K562 (cell line): ENCODE measurements at regions not wholly inside any gene's neighbourhood (a gene's known extent, or its start where the extent isn't known, plus 50 kb on each side); places are given as distances from the start of the nearest gene placed in this dataset.
"Not testable (repeated sequence)": the region's sequence is repeated elsewhere in the genome, so short reads cannot be mapped to it uniquely, and the experiment has no call there.

Experiments used
- ATAC-seq: fragments of 200-7000 bp; cut with Tn5 transposase; 3 replicates; pipeline ENCODE4 v1.9.1; 2020; ENCODE audit warnings: moderate library complexity
- BruUV-seq: library from RNA; stranded (reverse); fragments of 400-500 nt; replicated peaks from 2 replicates; lab custom pipeline; 2021; lab: Mats Ljungman, UMichigan
- CTCF ChIA-PET: fragments of 300-600 bp; formaldehyde crosslinking; extraction: SDS; loops from one replicate; lab custom pipeline; 2021; ENCODE audit warnings: low intra/inter-chr PET ratio; lab: Yijun Ruan, JAX
- POLR2A ChIA-PET: fragments of 300-600, 350-650 bp; sonication (Branson Sonifier 250); formaldehyde crosslinking; extraction: SDS; loops from one replicate; lab custom pipeline; 2021; ENCODE audit warnings: antibody characterized with exemption, inconsistent platforms; lab: Yijun Ruan, JAX
- DNase-seq, 4 experiments: peaks; one replicate each; pipeline versions ENCODE4 v3.0.0 to v3.0.0-alpha.2; 2011 to 2018; ENCODE audit warnings: low spot score in 3 of 4, mixed read lengths in 3 of 4; ENCODE audit errors: extremely low read depth in 1 of 4
- FAIRE-seq: peaks from 2 replicates; lab custom pipeline; 2011; peaks lifted over from hg19 to GRCh38; lab: Jason Lieb, UNC
- H2AFZ ChIP-seq: 2 replicates; pipeline ENCODE4 v1.6.0; 2011; ENCODE audit warnings: low read depth, low read length, control low read depth, inconsistent platforms
- H3K27ac ChIP-seq: fragments of 200-600 bp; 3 replicates; pipeline ENCODE4 v1.8.0; 2011; ENCODE audit warnings: low read depth, mild to moderate bottlenecking, control low read depth, inconsistent platforms, low read length, moderate library complexity, mixed read lengths; ENCODE audit errors: extremely low read depth
- H3K27me3 ChIP-seq, 2 experiments: fragments of 300-600 bp in 1 of 2; 2 replicates in 1 of 2; 3 replicates in 1 of 2; pipeline versions ENCODE4 v1.6.0 to v1.8.0; 2011; ENCODE audit warnings: inconsistent platforms in 2 of 2, low read length in 2 of 2, mild to moderate bottlenecking in 1 of 2, mixed read lengths in 1 of 2, moderate library complexity in 1 of 2; ENCODE audit not compliant: control insufficient read depth in 2 of 2, insufficient read depth in 2 of 2
- H3K36me3 ChIP-seq: fragments of 300-600 bp; 3 replicates; pipeline ENCODE4 v1.8.0; 2011; ENCODE audit warnings: mild to moderate bottlenecking, low read length, inconsistent platforms; ENCODE audit not compliant: control insufficient read depth, insufficient read depth
- H3K4me1 ChIP-seq, 2 experiments: fragments of 200-600 bp in 1 of 2; replicated peaks in 1 of 2; 2 replicates in 1 of 2; 3 replicates in 1 of 2; pipeline versions ENCODE4 v1.5.1 to v1.8.0; 2011; ENCODE audit warnings: inconsistent platforms in 2 of 2, low read length in 2 of 2, mild to moderate bottlenecking in 1 of 2, mixed read lengths in 1 of 2, moderate library complexity in 1 of 2; ENCODE audit not compliant: control insufficient read depth in 2 of 2, insufficient read depth in 2 of 2
- H3K4me2 ChIP-seq: 2 replicates; pipeline ENCODE4 v1.6.1; 2011; ENCODE audit warnings: low read length, control low read depth, inconsistent platforms, mixed read lengths; ENCODE audit not compliant: insufficient read depth
- H3K4me3 ChIP-seq: fragments of 200-600 bp; sonication (generic), shearing (Covaris generic); 2 replicates; pipeline ENCODE4 v1.5.1; 2016; ENCODE audit warnings: control low read depth, inconsistent platforms
- H3K79me2 ChIP-seq: fragments of 200-600 bp; 3 replicates; pipeline ENCODE4 v1.8.0; 2011; ENCODE audit warnings: low read length, inconsistent platforms; ENCODE audit not compliant: control insufficient read depth, insufficient read depth
- H3K9ac ChIP-seq, 2 experiments: 2 replicates each; pipeline versions ENCODE4 v1.6.0 to v1.6.1; 2011; ENCODE audit warnings: low read depth in 2 of 2, low read length in 2 of 2, control low read depth in 1 of 2, inconsistent platforms in 1 of 2, mild to moderate bottlenecking in 1 of 2, mixed read lengths in 1 of 2; ENCODE audit not compliant: insufficient read depth in 1 of 2
- H3K9me1 ChIP-seq: one replicate; pipeline ENCODE4 v1.6.0; 2011; ENCODE audit warnings: inconsistent platforms, mild to moderate bottlenecking, low read length, moderate library complexity; ENCODE audit not compliant: control insufficient read depth, insufficient read depth
- H3K9me3 ChIP-seq: replicated peaks from 2 replicates; pipeline ENCODE4 v1.5.1; 2011; ENCODE audit warnings: low read depth, low read length, inconsistent platforms; ENCODE audit not compliant: control insufficient read depth, insufficient read depth
- H4K20me1 ChIP-seq: replicated peaks from 2 replicates; pipeline ENCODE4 v1.6.1; 2011; ENCODE audit warnings: low read length, inconsistent platforms, mixed read lengths; ENCODE audit not compliant: control insufficient read depth, insufficient read depth
- CBFA2T2 ChIP-seq: fragments of 450-650 bp; conservative IDR thresholded peaks from 2 replicates; pipeline ENCODE4 v1.6.1; 2017; ENCODE audit warnings: mild to moderate bottlenecking
- CBFA2T3 ChIP-seq: fragments of 450-650 bp; IDR thresholded peaks from 2 replicates; pipeline ENCODE4 v1.6.1; 2017
- MLX ChIP-seq, 2 experiments: fragments of 450-650 bp in 1 of 2; sonication (generic) in 1 of 2; formaldehyde crosslinking; conservative IDR thresholded peaks; 2 replicates each; pipeline versions ENCODE4 v1.4.0 to v1.8.1; 2020 to 2022; ENCODE audit warnings: mild to moderate bottlenecking in 1 of 2, missing genetic modification reagents in 1 of 2
- TCF15 ChIP-seq: fragments of 250-450 bp; sonication (Bioruptor Pico); IDR thresholded peaks from 2 replicates; pipeline ENCODE4 v1.8.0; 2022; ENCODE audit warnings: moderate library complexity, mild to moderate bottlenecking, inconsistent platforms
- ZEB2 ChIP-seq: fragments of 450-650 bp; IDR thresholded peaks from 2 replicates; pipeline ENCODE4 v1.6.1; 2016
- WGBS: fragments of 100-300 bp; shearing (Covaris generic); methylation state at CpG from one replicate; pipeline ENCODE4 v1.1.6; 2016; ENCODE audit warnings: low coverage, mixed read lengths; ENCODE audit not compliant: insufficient coverage; ENCODE audit errors: missing lambda C conversion rate; 5-methylcytosine and 5-hydroxymethylcytosine counted together
- in situ Hi-C: fragments of 300-500 bp; cut with MboI; formaldehyde crosslinking; loops from 4 replicates; pipeline ENCODE4 v1.15.0; 2018; ENCODE audit warnings: inconsistent platforms, mixed read lengths
- intact Hi-C: fragments of 100-400 bp; cut with micrococcal nuclease; formaldehyde crosslinking; loops from 2 replicates; pipeline ENCODE4 v1.14.2; 2022

- no peak for TF ChIP-seq TCF15
- TF ChIP-seq MLX (CRISPR knock-in tag; conservative IDR thresholded peaks at IDR 0.05): no peak
- TF ChIP-seq ZEB2: no peak
Observed at GRCh38 chr2:47690132-47690531, 92.8 kb upstream of the MSH6 start (continued).

- H4K20me1 ChIP-seq, POLR2A ChIA-PET, H3K4me2 ChIP-seq, H3K9me1 ChIP-seq, FAIRE-seq, H3K36me3 ChIP-seq, H3K27ac ChIP-seq, H3K4me1 ChIP-seq, H3K9ac ChIP-seq, intact Hi-C loops, H3K79me2 ChIP-seq, CTCF ChIA-PET, H3K9me3 ChIP-seq, H3K4me3 ChIP-seq, in situ Hi-C loops, ATAC-seq, DNase-seq, BruUV-seq: not testable (repeated sequence)
- TF ChIP-seq CBFA2T2: peak; percentile 42; the same call in 1 of the 2 replicates
- peak; percentile 63 for TF ChIP-seq CBFA2T3
- H2AFZ ChIP-seq: peak overlapping the region; percentile 51; the same call in 1 of the 2 replicates
- 10% methylated on average over 4 of the region's 4 CpGs for WGBS
- H3K27me3 ChIP-seq: peaks cover 2 to 16% of the 10 kb centered on the region in 2 experiments; a peak in 3 of 5 replicates
Observed at GRCh38 chr2:47689118-47689517, 93.8 kb upstream of the MSH6 start.
